Amygdala (tissue), 56 donors: ENCODE measurements at regions not wholly inside any gene's neighbourhood (a gene's known extent, or its start where the extent isn't known, plus 50 kb on each side); places are given as distances from the start of the nearest gene placed in this dataset.
"Not testable (repeated sequence)": the region's sequence is repeated elsewhere in the genome, so short reads cannot be mapped to it uniquely, and the experiment has no call there.

Experiments
- DNase-seq, 56 donors: peaks; one replicate each; lab custom pipeline; 2025; lab: John Stamatoyannopoulos, UW

- DNase-seq, result no peak
Observed at GRCh38 chr9:89670114-89670513, 65.3 kb downstream of the GADD45G start.

GRCh38 chr9:89670801-89671434 lies 66.1 kb downstream of the GADD45G start:
- no peak for DNase-seq

- no peak for DNase-seq
Observed at GRCh38 chr9:89674667-89675057, 69.8 kb downstream of the GADD45G start.

- DNase-seq, result peak in 25 of 56 donors; percentile 19 to 79 (median 42)
Observed at GRCh38 chr9:89675058-89675742, 70.4 kb downstream of the GADD45G start.

GRCh38 chr9:89676281-89676680 lies 71.5 kb downstream of the GADD45G start:
- peak in 7 of 56 donors; percentile 11 to 57 (median 31) for DNase-seq

- DNase-seq, result peak in 5 of 56 donors; percentile 13 to 55 (median 38)
Observed at GRCh38 chr9:89677702-89678395, 73.0 kb downstream of the GADD45G start.

- no peak for DNase-seq
Observed at GRCh38 chr9:89678396-89679015, 73.7 kb downstream of the GADD45G start.

GRCh38 chr9:89679016-89679415 lies 74.2 kb downstream of the GADD45G start:
- no peak for DNase-seq

GRCh38 chr9:89679581-89679980 lies 74.8 kb downstream of the GADD45G start:
- no peak for DNase-seq

- DNase-seq, result no peak
Observed at GRCh38 chr9:89680547-89681467, 76.0 kb downstream of the GADD45G start.

- not testable (repeated sequence) for DNase-seq
Observed at GRCh38 chr9:89681468-89681859, 76.7 kb downstream of the GADD45G start.

GRCh38 chr9:89683626-89684025 lies 78.8 kb downstream of the GADD45G start:
- no peak for DNase-seq

GRCh38 chr9:89684218-89684617 lies 79.4 kb downstream of the GADD45G start:
- DNase-seq, result no peak

GRCh38 chr9:89684912-89685636 lies 80.3 kb downstream of the GADD45G start:
- DNase-seq, result peak in 6 of 56 donors; percentile 8 to 53 (median 23)

GRCh38 chr9:89685698-89686097 lies 80.9 kb downstream of the GADD45G start:
- no peak for DNase-seq

- no peak for DNase-seq
Observed at GRCh38 chr9:89686126-89686525, 81.3 kb downstream of the GADD45G start.

GRCh38 chr9:89686621-89687020 lies 81.8 kb downstream of the GADD45G start:
- DNase-seq, result no peak

GRCh38 chr9:89687188-89687587 lies 82.4 kb downstream of the GADD45G start:
- DNase-seq, result no peak

- DNase-seq, result no peak
Observed at GRCh38 chr9:89687848-89688247, 83.0 kb downstream of the GADD45G start.
